ENCODE measurements at regions not wholly inside any gene's neighbourhood (a gene's known extent, or its start where the extent isn't known, plus 50 kb on each side); places are given as distances from the start of the nearest gene placed in this dataset.

DNA sequence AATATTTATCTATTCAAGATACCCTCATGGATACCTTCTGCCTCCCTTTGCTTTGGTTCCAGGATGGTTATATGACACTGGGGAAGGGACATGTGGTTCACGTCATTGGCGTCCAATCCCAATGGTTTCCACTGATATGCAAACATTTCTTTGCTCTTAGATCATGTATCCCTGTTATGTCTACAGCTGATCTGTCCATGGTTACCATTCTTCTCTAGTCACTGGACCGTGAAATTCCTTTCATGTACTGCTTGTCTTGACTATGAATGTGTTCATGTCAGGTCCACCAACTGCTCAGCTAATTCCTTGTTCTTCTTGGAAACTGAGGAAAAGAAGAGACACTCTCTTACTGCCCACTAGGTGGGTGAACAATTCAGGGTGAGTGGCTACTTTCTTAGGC lies 391.1 kb upstream of the ZNF608 start:
- TF ChIP-seq EZH2 (IDR thresholded peaks at IDR 0.05) (no peak), EZH2phosphoT487 (IDR thresholded peaks at IDR 0.05) (no peak)
- TF ChIP-seq, protein P1, sequence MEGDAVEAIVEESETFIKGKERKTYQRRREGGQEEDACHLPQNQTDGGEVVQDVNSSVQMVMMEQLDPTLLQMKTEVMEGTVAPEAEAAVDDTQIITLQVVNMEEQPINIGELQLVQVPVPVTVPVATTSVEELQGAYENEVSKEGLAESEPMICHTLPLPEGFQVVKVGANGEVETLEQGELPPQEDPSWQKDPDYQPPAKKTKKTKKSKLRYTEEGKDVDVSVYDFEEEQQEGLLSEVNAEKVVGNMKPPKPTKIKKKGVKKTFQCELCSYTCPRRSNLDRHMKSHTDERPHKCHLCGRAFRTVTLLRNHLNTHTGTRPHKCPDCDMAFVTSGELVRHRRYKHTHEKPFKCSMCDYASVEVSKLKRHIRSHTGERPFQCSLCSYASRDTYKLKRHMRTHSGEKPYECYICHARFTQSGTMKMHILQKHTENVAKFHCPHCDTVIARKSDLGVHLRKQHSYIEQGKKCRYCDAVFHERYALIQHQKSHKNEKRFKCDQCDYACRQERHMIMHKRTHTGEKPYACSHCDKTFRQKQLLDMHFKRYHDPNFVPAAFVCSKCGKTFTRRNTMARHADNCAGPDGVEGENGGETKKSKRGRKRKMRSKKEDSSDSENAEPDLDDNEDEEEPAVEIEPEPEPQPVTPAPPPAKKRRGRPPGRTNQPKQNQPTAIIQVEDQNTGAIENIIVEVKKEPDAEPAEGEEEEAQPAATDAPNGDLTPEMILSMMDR (IDR thresholded peaks at IDR 0.05): no peak
